Mesenchymal stem cell (in vitro differentiated cells and primary cell): ENCODE measurements at regions not wholly inside any gene's neighbourhood (a gene's known extent, or its start where the extent isn't known, plus 50 kb on each side); places are given as distances from the start of the nearest gene placed in this dataset.

Experiments used
- DNase-seq: peaks from one replicate; pipeline ENCODE4 v3.0.0-alpha.2; 2013
- H2AFZ ChIP-seq: one replicate; pipeline ENCODE4 v1.6.1; 2013; ENCODE audit warnings: low read depth, mild to moderate bottlenecking, control low read depth, inconsistent platforms, low read length, moderate library complexity
- H2AK5ac ChIP-seq: 2 replicates; pipeline ENCODE4 v1.6.1; 2013; ENCODE audit warnings: low read length, moderate library complexity, mild to moderate bottlenecking, inconsistent platforms; ENCODE audit not compliant: severe bottlenecking
- H2BK120ac ChIP-seq: one replicate; pipeline ENCODE4 v1.6.1; 2013; ENCODE audit warnings: low read depth, mild to moderate bottlenecking, inconsistent platforms, low read length, moderate library complexity
- H2BK12ac ChIP-seq, 2 experiments: one replicate each; pipeline ENCODE4 v1.6.1; 2013; ENCODE audit warnings: inconsistent platforms in 2 of 2, low read length in 2 of 2, mild to moderate bottlenecking in 2 of 2, moderate library complexity in 2 of 2, control low read depth in 1 of 2
- H2BK15ac ChIP-seq: one replicate; pipeline ENCODE4 v1.6.1; 2013; ENCODE audit warnings: mild to moderate bottlenecking, low read depth, inconsistent platforms; ENCODE audit not compliant: poor library complexity, severe bottlenecking
- H2BK5ac ChIP-seq: 2 replicates; pipeline ENCODE4 v1.6.1; 2013; ENCODE audit warnings: low read depth, mild to moderate bottlenecking, low read length, control low read depth, inconsistent platforms; ENCODE audit not compliant: poor library complexity, severe bottlenecking
- H3K14ac ChIP-seq, 2 experiments: one replicate each; pipeline ENCODE4 v1.6.1; 2013; ENCODE audit warnings: inconsistent platforms in 2 of 2, low read length in 2 of 2, control low read depth in 1 of 2, mild to moderate bottlenecking in 1 of 2, moderate library complexity in 1 of 2
- H3K18ac ChIP-seq, 2 experiments: one replicate each; pipeline ENCODE4 v1.6.1; 2013; ENCODE audit warnings: inconsistent platforms in 2 of 2, low read length in 2 of 2, control low read depth in 1 of 2, low read depth in 1 of 2, mild to moderate bottlenecking in 1 of 2
- H3K23ac ChIP-seq, 2 experiments: one replicate each; pipeline ENCODE4 v1.6.1; 2013; ENCODE audit warnings: inconsistent platforms in 2 of 2, low read length in 2 of 2, mild to moderate bottlenecking in 2 of 2, moderate library complexity in 2 of 2, control low read depth in 1 of 2
- H3K27ac ChIP-seq: 2 replicates; pipeline ENCODE4 v1.5.1; 2013; ENCODE audit warnings: mild to moderate bottlenecking, moderate library complexity, low read length, control low read depth, inconsistent platforms; ENCODE audit not compliant: poor library complexity, severe bottlenecking
- H3K27me3 ChIP-seq, 2 experiments: 2 replicates each; pipeline versions ENCODE4 v1.6.1 to v1.7.0; 2013; ENCODE audit warnings: low read length in 2 of 2, mild to moderate bottlenecking in 2 of 2, moderate library complexity in 2 of 2, control low read depth in 1 of 2, inconsistent platforms in 1 of 2; ENCODE audit not compliant: control insufficient read depth in 1 of 2, insufficient read depth in 1 of 2
- H3K36me3 ChIP-seq, 2 experiments: 2 replicates each; pipeline versions ENCODE4 v1.6.1 to v1.7.0; 2013; ENCODE audit warnings: low read length in 2 of 2, control low read depth in 1 of 2, inconsistent platforms in 1 of 2, low read depth in 1 of 2, mild to moderate bottlenecking in 1 of 2; ENCODE audit not compliant: insufficient read depth in 2 of 2, control insufficient read depth in 1 of 2
- H3K4ac ChIP-seq, 2 experiments: one replicate each; pipeline ENCODE4 v1.6.1; 2013; ENCODE audit warnings: inconsistent platforms in 2 of 2, low read length in 2 of 2, mild to moderate bottlenecking in 2 of 2, moderate library complexity in 2 of 2, control low read depth in 1 of 2, low read depth in 1 of 2
- H3K4me1 ChIP-seq: 2 replicates; pipeline ENCODE4 v1.6.1; 2013; ENCODE audit warnings: low read depth, low read length, control low read depth; ENCODE audit not compliant: control insufficient read depth, insufficient read depth
- H3K4me2 ChIP-seq: 2 replicates; pipeline ENCODE4 v1.6.1; 2013; ENCODE audit warnings: low read length, mild to moderate bottlenecking, inconsistent platforms; ENCODE audit not compliant: poor library complexity, severe bottlenecking
- H3K4me3 ChIP-seq, 2 experiments: 2 replicates each; pipeline versions ENCODE4 v1.5.1 to v1.7.0; 2013; ENCODE audit warnings: low read length in 2 of 2, mild to moderate bottlenecking in 2 of 2, control low read depth in 1 of 2, low read depth in 1 of 2; ENCODE audit not compliant: insufficient read depth in 1 of 2
- H3K79me1 ChIP-seq: replicated peaks from 2 replicates; pipeline ENCODE4 v1.6.1; 2013; ENCODE audit warnings: mild to moderate bottlenecking, control low read depth, low read length, inconsistent platforms; ENCODE audit not compliant: poor library complexity, severe bottlenecking
- H3K9ac ChIP-seq: 2 replicates; pipeline ENCODE4 v1.7.0; 2013; ENCODE audit warnings: mild to moderate bottlenecking, low read length, moderate library complexity
- H3K9me3 ChIP-seq: 2 replicates; pipeline ENCODE4 v1.7.0; 2013; ENCODE audit warnings: mild to moderate bottlenecking, low read length; ENCODE audit not compliant: control insufficient read depth
- H4K8ac ChIP-seq: one replicate; pipeline ENCODE4 v1.6.1; 2013; ENCODE audit warnings: inconsistent platforms, mild to moderate bottlenecking, low read length, moderate library complexity
- H4K91ac ChIP-seq: one replicate; pipeline ENCODE4 v1.6.1; 2013; ENCODE audit warnings: mild to moderate bottlenecking, low read length, inconsistent platforms
- WGBS: methylation state at CpG from one replicate; pipeline ENCODE4 v1.1.7; 2013; ENCODE audit warnings: mixed read lengths; 5-methylcytosine and 5-hydroxymethylcytosine counted together

DNA sequence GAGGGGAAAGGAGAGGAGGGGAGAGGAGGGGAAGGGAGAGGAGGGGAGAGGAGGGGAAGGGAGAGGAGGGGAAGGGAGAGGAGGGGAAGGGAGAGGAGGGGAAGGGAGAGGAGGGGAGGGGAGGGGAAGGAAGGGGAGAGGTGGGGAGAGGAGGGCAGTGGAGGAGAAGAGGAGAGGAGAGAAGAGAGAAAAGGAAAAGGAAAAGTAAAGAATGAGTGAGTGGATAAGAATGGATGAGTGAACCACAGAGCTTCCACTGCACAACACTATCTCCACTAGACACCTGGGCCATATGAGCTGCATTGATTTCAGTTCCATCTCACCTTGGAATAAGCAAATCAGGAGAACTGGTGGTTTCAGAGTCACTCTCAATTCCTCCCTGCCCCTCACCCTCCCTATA lies 204.1 kb upstream of the TOX3 start:
- Histone ChIP-seq H3K4me2 (no peak overlapping the region), H3K18ac (no peak overlapping the region), H3K9ac (no peak overlapping the region), H3K27ac (no peak overlapping the region), H4K8ac (no peak overlapping the region), H3K36me3 (no peaks in the 10 kb centered on the region), H2BK15ac (no peak overlapping the region), H3K9me3 (no peaks in the 10 kb centered on the region), H3K23ac (no peak overlapping the region), H4K91ac (no peak overlapping the region), H3K4me1 (no peaks in the 10 kb centered on the region), H3K27me3 (no peaks in the 10 kb centered on the region), H3K79me1 (no peaks in the 10 kb centered on the region), H2AK5ac (no peak overlapping the region), H2BK120ac (no peak overlapping the region), H2BK12ac (no peak overlapping the region), H3K4me3 (no peak overlapping the region), H2BK5ac (no peak overlapping the region), H2AFZ (no peak overlapping the region), H3K14ac (no peak overlapping the region), H3K4ac (no peak overlapping the region)
- no peak for DNase-seq

DNA sequence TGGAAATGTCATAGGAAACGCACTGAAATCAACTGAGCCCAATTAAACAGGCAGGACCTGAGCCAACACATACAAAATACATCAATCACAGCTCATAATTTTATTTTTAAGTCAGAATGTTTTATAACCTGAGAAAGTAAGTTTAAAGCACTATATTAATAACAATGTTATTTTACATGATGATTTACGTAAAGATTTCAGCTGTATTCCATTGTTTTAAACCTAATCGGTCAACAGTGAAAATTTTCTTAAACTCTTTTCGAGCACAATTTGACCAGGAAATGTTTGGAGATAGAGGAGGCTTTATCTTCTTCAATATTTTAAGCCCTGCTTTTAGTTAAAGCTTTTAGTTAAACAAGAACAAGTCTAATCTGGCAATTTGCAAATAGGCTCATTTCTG lies 201.8 kb upstream of the TOX3 start:
- Histone ChIP-seq H3K36me3 (no peaks in the 10 kb centered on the region), H3K27me3 (no peaks in the 10 kb centered on the region), H3K4me2 (no peak overlapping the region), H3K23ac (no peak overlapping the region), H3K4me3 (no peak overlapping the region), H2BK5ac (no peak overlapping the region), H2BK15ac (no peak overlapping the region), H2BK12ac (no peak overlapping the region), H4K8ac (no peak overlapping the region), H3K18ac (no peak overlapping the region), H3K9ac (no peak overlapping the region), H3K27ac (no peak overlapping the region), H3K14ac (no peak overlapping the region), H3K9me3 (no peaks in the 10 kb centered on the region), H2AK5ac (no peak overlapping the region), H3K4ac (no peak overlapping the region), H3K4me1 (no peaks in the 10 kb centered on the region), H4K91ac (no peak overlapping the region), H3K79me1 (no peaks in the 10 kb centered on the region), H2BK120ac (no peak overlapping the region), H2AFZ (no peak overlapping the region)
- DNase-seq: no peak
- whole genome bisulfite sequencing: no CpG with 5 or more reads among the region's 4 CpGs

DNA sequence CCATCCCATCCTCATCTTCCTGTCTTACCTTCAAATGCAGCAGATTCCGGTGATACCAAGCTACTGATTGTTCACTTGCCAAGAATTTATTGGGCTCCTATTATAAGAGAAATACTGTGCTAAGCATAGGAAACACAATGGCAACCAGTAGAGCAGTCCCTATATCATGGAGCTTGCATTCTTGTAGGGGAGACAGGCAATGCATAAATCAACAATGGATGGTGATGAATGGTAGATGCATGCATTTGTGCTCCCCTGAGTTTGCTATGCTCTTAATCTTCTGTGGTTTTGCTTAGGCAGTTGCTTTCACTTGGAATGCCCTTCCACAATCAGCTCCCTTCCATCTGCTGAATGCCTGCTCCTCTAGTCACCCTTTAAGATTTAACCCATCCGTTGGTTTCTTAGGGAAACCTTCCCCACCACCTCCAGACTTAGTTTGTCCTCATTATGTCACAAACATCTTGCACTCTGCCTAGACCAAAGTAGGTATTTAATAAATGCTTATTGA lies 200.2 kb upstream of the TOX3 start:
- Histone ChIP-seq H4K8ac (no peak overlapping the region), H3K18ac (no peak overlapping the region), H2BK120ac (no peak overlapping the region), H3K4ac (no peak overlapping the region), H4K91ac (no peak overlapping the region), H3K4me1 (no peaks in the 10 kb centered on the region), H3K14ac (no peak overlapping the region), H3K23ac (no peak overlapping the region), H3K79me1 (no peaks in the 10 kb centered on the region), H3K27me3 (no peaks in the 10 kb centered on the region), H2AFZ (no peak overlapping the region), H2AK5ac (no peak overlapping the region), H3K27ac (no peak overlapping the region), H2BK12ac (no peak overlapping the region), H3K9ac (no peak overlapping the region), H2BK5ac (no peak overlapping the region), H3K36me3 (no peaks in the 10 kb centered on the region), H3K9me3 (no peaks in the 10 kb centered on the region), H2BK15ac (no peak overlapping the region), H3K4me3 (no peak overlapping the region), H3K4me2 (no peak overlapping the region)
- WGBS: 50% methylated on average over 1 of the region's 2 CpGs
- no peak for DNase-seq

DNA sequence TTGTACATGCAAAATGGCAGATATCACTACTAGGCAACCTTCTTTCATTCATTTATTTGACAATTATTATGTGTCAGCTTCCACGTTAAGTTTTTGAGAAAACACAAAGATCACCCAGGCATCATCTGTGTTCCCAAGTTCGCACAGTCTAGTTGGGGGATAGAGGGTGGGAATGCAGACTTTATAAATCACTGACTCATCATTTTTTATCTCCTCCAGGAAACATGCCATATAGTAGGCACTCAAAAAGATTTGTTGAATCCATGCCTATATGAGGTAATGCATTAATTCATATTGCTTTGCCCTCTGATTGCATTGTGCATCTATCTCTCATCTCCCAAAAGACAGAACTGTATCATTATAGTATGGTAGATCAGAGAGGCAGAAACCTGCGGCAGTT lies 196.8 kb upstream of the TOX3 start:
- Histone ChIP-seq H2BK15ac (no peak overlapping the region), H2AK5ac (no peak overlapping the region), H3K18ac (no peak overlapping the region), H3K4me1 (no peaks in the 10 kb centered on the region), H3K9me3 (no peaks in the 10 kb centered on the region), H3K27me3 (no peaks in the 10 kb centered on the region), H3K4ac (no peak overlapping the region), H4K8ac (no peak overlapping the region), H2BK5ac (no peak overlapping the region), H3K9ac (no peak overlapping the region), H3K23ac (no peak overlapping the region), H3K4me2 (no peak overlapping the region), H3K14ac (no peak overlapping the region), H2BK120ac (no peak overlapping the region), H3K36me3 (no peaks in the 10 kb centered on the region), H3K79me1 (no peaks in the 10 kb centered on the region), H2AFZ (no peak overlapping the region), H3K27ac (no peak overlapping the region), H4K91ac (no peak overlapping the region), H3K4me3 (no peak overlapping the region), H2BK12ac (no peak overlapping the region)
- WGBS: 91% methylated on average over 2 of the region's 3 CpGs
- no peak for DNase-seq
